Astrocyte of the cerebellum (primary cell): ENCODE measurements at regions not wholly inside any gene's neighbourhood (a gene's known extent, or its start where the extent isn't known, plus 50 kb on each side); places are given as distances from the start of the nearest gene placed in this dataset.
A peak's percentile ranks its signal among the peaks of the same experiment; 100 is the strongest.

Experiments
- DNase-seq: peaks from one replicate; pipeline ENCODE4 v3.0.0-alpha.2; 2011; ENCODE audit warnings: low read depth
- H3K4me3 ChIP-seq: 2 replicates; pipeline ENCODE4 v1.5.1; 2011; ENCODE audit warnings: mild to moderate bottlenecking, low read depth, low read length, moderate library complexity
- CTCF ChIP-seq: IDR thresholded peaks from 2 replicates; pipeline ENCODE4 v1.5.1; 2012; ENCODE audit warnings: low read length, low read depth, moderate library complexity, mild to moderate bottlenecking; ENCODE audit errors: missing control alignments
- in situ Hi-C: cut with HindIII; loops from 2 replicates; pipeline ENCODE4 v1.10.0; 2017; ENCODE audit warnings: low sequenced_read_pairs

- in situ Hi-C loops = no loop called here
- H3K4me3 ChIP-seq = no peak overlapping the region
- no peak for DNase-seq
- TF ChIP-seq CTCF = no peak
Observed at GRCh38 chr12:97936165-97936564, 473.6 kb downstream of the RMST start.

GRCh38 chr12:97938031-97938430 is 475.4 kb downstream of the RMST start:
- TF ChIP-seq CTCF = no peak
- no peak overlapping the region for H3K4me3 ChIP-seq
- DNase-seq = no peak
- in situ Hi-C loops = no loop called here

GRCh38 chr12:97939156-97939555 is 476.6 kb downstream of the RMST start:
- TF ChIP-seq CTCF = no peak
- in situ Hi-C loops = no loop called here
- DNase-seq = no peak
- H3K4me3 ChIP-seq = no peak overlapping the region

GRCh38 chr12:97940105-97940504 is 477.5 kb downstream of the RMST start:
- DNase-seq = no peak
- no peak overlapping the region for H3K4me3 ChIP-seq
- in situ Hi-C loops = no loop called here
- TF ChIP-seq CTCF = no peak

GRCh38 chr12:97940629-97941028 is 478.0 kb downstream of the RMST start:
- in situ Hi-C loops = no loop called here
- TF ChIP-seq CTCF = no peak
- no peak overlapping the region for H3K4me3 ChIP-seq
- DNase-seq = no peak

GRCh38 chr12:97941686-97942354 is 479.2 kb downstream of the RMST start:
- TF ChIP-seq CTCF = no peak
- DNase-seq = no peak
- no peak overlapping the region for H3K4me3 ChIP-seq
- in situ Hi-C loops = no loop called here

- no peak overlapping the region for H3K4me3 ChIP-seq
- in situ Hi-C loops = no loop called here
- peak; percentile 17 for TF ChIP-seq CTCF
- DNase-seq = no peak
Observed at GRCh38 chr12:97943359-97943758, 480.8 kb downstream of the RMST start.
